NCI-H1092 (cell line): ENCODE measurements at regions not wholly inside any gene's neighbourhood (a gene's known extent, or its start where the extent isn't known, plus 50 kb on each side); places are given as distances from the start of the nearest gene placed in this dataset.

ENCODE experiments used
- DNase-seq: peaks from one replicate; lab custom pipeline; 2025; lab: John Stamatoyannopoulos, UW

DNA sequence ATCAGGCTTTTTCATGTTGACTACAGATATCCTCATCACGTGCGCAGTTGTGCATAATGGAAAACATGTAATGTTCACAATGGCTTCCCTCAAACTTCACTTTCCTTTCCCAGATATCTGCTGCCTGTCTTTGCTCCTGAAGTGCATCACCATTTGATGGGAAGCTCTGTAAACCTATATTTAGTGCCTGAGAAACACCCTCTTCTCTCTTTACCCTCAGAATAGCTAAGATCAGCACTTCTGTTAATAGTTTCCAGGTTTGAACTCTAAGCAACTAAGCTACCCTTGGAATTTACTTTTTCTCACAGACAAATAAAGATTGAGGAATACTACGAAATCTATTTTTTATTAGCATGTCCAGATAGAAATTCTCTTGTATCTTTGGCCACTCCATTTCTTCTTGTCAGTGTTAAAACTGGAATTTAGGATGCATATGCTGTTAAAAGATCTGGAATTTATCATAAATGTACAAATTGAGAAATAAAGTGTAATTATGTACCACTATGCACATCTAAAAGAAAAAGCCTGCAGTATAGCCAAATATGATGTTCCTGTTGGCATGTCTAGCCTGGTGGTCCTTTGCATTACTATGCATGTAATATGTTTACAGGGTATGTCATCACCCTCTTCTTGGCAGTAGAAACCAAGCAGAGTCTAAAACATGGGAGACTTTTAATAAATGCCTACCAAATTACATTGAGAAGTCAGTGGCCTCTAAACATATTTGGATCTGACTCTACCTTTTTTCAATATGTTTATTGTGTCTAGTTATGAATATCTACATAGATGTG is 278.7 kb downstream of the FIGN start:
- no peak for DNase-seq

DNA sequence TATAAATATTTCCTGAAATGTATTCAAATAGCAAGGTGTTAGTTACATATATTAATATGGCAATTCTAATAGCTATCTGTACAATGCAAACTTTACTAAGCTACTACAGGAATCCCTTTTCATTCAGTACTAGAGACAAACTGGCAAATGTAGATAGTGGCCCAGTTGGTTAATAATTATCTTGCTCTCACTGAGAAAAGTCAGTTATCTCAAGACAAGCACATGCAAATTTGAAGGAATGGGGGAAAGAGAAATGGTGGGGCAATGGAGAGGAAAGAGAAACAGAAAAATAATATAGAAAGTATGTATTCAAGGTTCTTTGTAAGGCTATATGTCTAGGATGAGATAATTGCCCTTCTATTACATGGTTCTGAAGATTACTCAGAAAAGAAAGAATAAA is 280.0 kb downstream of the FIGN start:
- no peak for DNase-seq

- DNase-seq: no peak
Measured at GRCh38 chr2:163453920-163454319, 281.9 kb downstream of the FIGN start.

DNA sequence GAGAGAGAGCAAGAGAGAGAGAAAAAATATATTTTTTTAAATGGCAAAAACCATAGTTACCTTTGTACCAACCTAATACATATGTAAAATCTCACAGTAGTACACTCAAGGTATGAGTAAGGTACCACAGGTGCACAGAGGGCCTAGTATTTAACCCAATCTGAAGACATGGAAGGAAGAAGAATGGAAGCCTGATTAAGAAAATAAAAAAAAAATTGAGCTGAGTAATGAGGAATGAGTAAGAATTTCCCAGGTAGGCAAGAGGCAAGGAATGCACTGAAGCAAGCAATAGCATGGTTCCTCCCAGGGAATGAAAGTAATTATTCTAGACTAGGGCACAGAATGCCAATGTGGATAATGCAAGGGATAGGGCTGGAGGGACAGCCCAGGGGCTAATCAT is 294.2 kb downstream of the FIGN start:
- DNase-seq: no peak

- DNase-seq: no peak
Measured at GRCh38 chr2:163436963-163437362, 298.8 kb downstream of the FIGN start.

GRCh38 chr2:163428187-163428586 is 307.6 kb downstream of the FIGN start:
- DNase-seq: no peak

- no peak for DNase-seq
Measured at GRCh38 chr2:163420604-163421003, 315.2 kb downstream of the FIGN start.

DNA sequence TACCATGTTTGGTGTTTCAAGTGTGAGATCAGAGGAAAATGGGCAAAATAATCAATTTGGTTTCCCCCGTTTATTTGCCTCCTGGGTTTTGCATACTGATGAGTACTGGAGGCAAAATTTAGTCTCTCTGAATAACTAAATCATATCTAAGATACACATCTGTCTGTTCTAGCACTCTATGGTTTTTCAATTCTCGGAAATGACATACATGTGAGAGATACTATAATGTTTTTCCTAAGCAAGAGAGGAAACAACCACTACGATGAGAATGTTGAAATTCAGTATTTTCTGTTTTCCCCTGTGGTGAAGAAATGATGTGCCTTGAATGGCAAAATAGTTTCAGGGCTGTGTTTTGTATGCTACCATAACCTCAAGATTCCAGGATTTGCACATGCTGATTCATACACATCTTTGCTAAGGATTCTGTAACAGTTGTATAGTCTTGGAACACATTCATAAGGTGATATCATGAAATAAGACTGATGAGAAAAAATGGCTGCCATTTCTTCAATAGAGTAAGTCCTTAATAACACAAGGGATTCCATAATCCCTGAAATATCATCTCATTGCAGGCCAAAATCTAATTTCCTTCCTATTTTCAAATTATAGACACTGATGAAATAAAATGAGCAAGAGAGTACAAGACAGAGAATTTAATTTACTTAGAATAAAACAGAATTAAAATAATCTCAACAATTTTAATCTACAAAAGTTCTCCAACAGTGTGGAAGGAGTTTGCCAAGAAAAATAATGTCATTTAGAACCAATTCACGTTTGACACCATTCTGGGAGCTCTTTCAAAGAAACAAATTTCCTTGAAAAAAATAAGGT is 316.6 kb downstream of the FIGN start:
- DNase-seq: no peak

- no peak for DNase-seq
Measured at GRCh38 chr2:163417596-163418337, 318.0 kb downstream of the FIGN start.

DNA sequence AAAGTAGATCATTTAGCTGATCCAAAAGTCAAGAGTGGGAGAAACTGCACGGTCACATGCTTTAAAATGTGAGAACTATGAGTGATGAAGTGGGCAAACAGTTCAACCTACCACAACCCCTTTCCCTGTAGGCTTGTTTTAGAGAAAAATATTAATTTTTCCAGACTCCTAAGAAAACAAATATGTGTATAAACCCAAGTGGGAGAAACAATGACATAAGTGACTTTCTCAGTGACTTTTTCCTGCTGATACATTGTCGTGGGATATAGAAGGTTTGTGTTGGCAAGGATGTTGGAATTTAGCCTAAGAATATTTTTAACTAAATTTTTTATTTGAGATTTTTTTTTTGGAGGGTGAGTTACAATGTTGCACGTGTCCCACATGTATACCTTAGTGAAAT is 321.7 kb downstream of the FIGN start:
- DNase-seq: no peak

DNA sequence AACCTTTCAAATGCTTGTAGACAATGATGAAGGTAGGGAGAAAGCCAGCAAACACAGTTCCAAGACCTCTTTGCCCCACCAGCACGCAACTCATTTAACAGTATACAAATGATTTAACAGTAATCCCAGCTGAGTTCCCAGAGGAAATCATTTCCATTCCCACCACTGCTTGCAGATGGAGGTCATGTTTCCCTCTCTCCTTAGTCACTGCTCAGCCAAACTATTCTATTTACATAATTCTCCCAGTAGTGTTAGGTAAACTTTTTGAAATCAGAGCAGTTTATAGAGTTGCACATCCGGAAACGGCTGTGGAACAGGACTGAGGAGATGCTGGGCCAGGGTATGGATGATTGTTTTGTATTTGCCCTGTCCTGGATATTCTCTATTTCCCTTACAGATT is 328.5 kb downstream of the FIGN start:
- DNase-seq: no peak

DNA sequence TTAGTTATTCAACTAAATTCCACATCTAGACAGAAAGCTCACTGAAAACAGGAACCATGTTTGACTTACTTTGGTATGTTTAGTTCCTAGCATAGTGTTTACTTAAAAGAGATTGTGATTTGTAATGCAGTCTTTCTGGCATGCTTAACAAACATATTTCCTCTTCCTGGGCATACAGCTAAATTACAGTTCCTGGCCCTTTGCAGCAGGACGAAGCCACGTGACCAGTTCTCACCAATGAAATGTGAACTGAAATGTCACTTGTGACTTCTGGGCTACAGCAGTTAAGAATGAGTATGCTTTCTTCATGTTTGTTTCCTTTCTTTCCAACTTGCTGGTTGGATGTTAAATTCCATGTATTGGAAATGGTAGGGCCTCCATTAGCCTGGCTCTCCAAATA is 330.5 kb downstream of the FIGN start:
- no peak for DNase-seq

GRCh38 chr2:163401481-163401880 is 334.3 kb downstream of the FIGN start:
- DNase-seq: no peak

GRCh38 chr2:163397451-163397850 is 338.4 kb downstream of the FIGN start:
- DNase-seq: no peak

- no peak for DNase-seq
Measured at GRCh38 chr2:163395602-163396001, 340.2 kb downstream of the FIGN start.

DNA sequence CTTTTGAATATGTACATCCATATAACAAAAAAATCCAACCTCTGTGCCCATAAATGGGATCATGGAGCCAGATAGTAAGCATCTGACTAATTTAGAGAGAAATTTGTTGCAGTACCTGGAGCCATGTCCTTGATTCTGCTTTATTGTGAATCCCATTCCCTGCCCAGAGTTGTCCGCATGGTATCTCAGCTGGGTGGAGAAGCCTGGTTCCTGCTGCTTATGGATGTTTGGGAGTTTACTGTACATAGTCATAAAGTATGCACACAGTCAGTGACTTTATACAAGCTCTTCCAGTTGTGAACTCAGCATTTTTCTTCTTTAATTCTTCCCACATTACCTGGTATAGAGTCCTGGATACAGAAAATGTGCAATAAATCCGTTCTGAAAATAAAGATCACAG is 346.0 kb downstream of the FIGN start:
- no peak for DNase-seq

DNA sequence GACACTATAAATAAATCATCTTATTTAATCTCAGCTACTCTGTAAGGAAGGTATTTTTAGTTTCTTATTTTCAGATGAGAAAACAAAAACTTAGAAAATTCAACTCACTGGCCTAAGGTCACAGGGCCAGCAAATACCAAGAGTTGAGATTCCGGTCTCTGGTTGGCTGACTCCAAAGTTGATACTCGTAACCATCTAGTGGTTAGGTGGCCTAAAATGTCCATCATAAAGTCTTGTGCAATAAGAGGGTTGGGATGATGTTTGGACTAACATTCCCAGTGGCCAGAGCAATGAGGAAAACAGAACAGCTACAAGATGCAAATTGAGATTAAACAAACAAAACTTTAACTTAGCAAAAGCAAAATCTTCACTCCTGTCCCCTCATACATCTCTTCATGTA is 360.3 kb downstream of the FIGN start:
- DNase-seq: no peak

GRCh38 chr2:163375070-163375469 is 360.7 kb downstream of the FIGN start:
- DNase-seq: no peak

DNA sequence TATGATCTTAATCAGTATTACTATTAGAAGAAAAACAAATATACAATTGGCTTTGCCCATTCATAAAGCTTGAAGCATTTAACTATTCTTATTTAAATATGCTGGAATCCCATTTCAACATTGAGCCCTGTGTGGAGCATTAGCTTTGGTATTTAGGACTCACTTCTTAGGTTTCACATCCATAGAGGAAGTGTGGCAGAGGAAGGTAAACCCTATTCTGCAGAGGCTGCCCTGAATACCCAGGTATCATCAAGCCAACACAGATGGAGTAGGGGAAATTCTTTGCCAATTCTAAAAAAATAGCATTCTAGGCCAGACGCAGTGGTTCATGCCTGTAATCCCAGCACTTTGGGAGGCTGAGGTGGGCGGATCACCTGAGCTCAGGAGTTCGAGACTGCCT is 361.5 kb downstream of the FIGN start:
- DNase-seq: no peak

- DNase-seq: no peak
Measured at GRCh38 chr2:163373496-163373895, 362.3 kb downstream of the FIGN start.

GRCh38 chr2:163370169-163370886 is 365.5 kb downstream of the FIGN start:
- no peak for DNase-seq

GRCh38 chr2:163369111-163369510 is 366.7 kb downstream of the FIGN start:
- DNase-seq: no peak
